HK-2 (cell line): ENCODE measurements at regions not wholly inside any gene's neighbourhood (a gene's known extent, or its start where the extent isn't known, plus 50 kb on each side); places are given as distances from the start of the nearest gene placed in this dataset.
"Not testable (repeated sequence)": the region's sequence is repeated elsewhere in the genome, so short reads cannot be mapped to it uniquely, and the experiment has no call there.

ENCODE experiments used
- DNase-seq: peaks from one replicate; pipeline ENCODE4 v3.0.0-alpha.2; 2018; ENCODE audit not compliant: unreplicated experiment

- DNase-seq: no peak
Observed at GRCh38 chr12:58069268-58069963, 128.0 kb downstream of the ATP23 start.

- DNase-seq: no peak
Observed at GRCh38 chr12:58071994-58072393, 130.6 kb downstream of the ATP23 start.

- no peak for DNase-seq
Observed at GRCh38 chr12:58074259-58074658, 132.9 kb downstream of the ATP23 start.

- no peak for DNase-seq
Observed at GRCh38 chr12:58079806-58080205, 138.4 kb downstream of the ATP23 start.

GRCh38 chr12:58081488-58081887 lies 140.1 kb downstream of the ATP23 start:
- no peak for DNase-seq

GRCh38 chr12:58082996-58083395 lies 141.6 kb downstream of the ATP23 start:
- DNase-seq: no peak

GRCh38 chr12:58086006-58086405 lies 144.6 kb downstream of the ATP23 start:
- DNase-seq: no peak

- DNase-seq: no peak
Observed at GRCh38 chr12:58086930-58087329, 145.6 kb downstream of the ATP23 start.

- no peak for DNase-seq
Observed at GRCh38 chr12:58087423-58088127, 146.2 kb downstream of the ATP23 start.

- no peak for DNase-seq
Observed at GRCh38 chr12:58089588-58089987, 148.2 kb downstream of the ATP23 start.

GRCh38 chr12:58090685-58091084 lies 149.3 kb downstream of the ATP23 start:
- DNase-seq: no peak

GRCh38 chr12:58095002-58095401 lies 153.6 kb downstream of the ATP23 start:
- no peak for DNase-seq

GRCh38 chr12:58097741-58098140 lies 156.4 kb downstream of the ATP23 start:
- DNase-seq: no peak

GRCh38 chr12:58099476-58099875 lies 158.1 kb downstream of the ATP23 start:
- DNase-seq: no peak

GRCh38 chr12:58104351-58104755 lies 163.0 kb downstream of the ATP23 start:
- DNase-seq: no peak

- DNase-seq: no peak
Observed at GRCh38 chr12:58105225-58106119, 164.1 kb downstream of the ATP23 start.

GRCh38 chr12:58106195-58106594 lies 164.8 kb downstream of the ATP23 start:
- no peak for DNase-seq

GRCh38 chr12:58117201-58117600 lies 175.8 kb downstream of the ATP23 start:
- DNase-seq: no peak

- no peak for DNase-seq
Observed at GRCh38 chr12:58117667-58118066, 176.3 kb downstream of the ATP23 start.

- not testable (repeated sequence) for DNase-seq
Observed at GRCh38 chr12:58125761-58126160, 184.4 kb downstream of the ATP23 start.

GRCh38 chr12:58131986-58132755 lies 190.8 kb downstream of the ATP23 start:
- DNase-seq: no peak

- no peak for DNase-seq
Observed at GRCh38 chr12:58138424-58138823, 197.1 kb downstream of the ATP23 start.
